GM18498 (cell line): ENCODE measurements at regions not wholly inside any gene's neighbourhood (a gene's known extent, or its start where the extent isn't known, plus 50 kb on each side); places are given as distances from the start of the nearest gene placed in this dataset.

Source experiments
- ATAC-seq: cut with Tn5 transposase; IDR thresholded peaks from one replicate; pipeline ENCODE4 v1.9.1; 2021; ENCODE audit warnings: mild to moderate bottlenecking, moderate library complexity; ENCODE audit not compliant: unreplicated experiment

DNA sequence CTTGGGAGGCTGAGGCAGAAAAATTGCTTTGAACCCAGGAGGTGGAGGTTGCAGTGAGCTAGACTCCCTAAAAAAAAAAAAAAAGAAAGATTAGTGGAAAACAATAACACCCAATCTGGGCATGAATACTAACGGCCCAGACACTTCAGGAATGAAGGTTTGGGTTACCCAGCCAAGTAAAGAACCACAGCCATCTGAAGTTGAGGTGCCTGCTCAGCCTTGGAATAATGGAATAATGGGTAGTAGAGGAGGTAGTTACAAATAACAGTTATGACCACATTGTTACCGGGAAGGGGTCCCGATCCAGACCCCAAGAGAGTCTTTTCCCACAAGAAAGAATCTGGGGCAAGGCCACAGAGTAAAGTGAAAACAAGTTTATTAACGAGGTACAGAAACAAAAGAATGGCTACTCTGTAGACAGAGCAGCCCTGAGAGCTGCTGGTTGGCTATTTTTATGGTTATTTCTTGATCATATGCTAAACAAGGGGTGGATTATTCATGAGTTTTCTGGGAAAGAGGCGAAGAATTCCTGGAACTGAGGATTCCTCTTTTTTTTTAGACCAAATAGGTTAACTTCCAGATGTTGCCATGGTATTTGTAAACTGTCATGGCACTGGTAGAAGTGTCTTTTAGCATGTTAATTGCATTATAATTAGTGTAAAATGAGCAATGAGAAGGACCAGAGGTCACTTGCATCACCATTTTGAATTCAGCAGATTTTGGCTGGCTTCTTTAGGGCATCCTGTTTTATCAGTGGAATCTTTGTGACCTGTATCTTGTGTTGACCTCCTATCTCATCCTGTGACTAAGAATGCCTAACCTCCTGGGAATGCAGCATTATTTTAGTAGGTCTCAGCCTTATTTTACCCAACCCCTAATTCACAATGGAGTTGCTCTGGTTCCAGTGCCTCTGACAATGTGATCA, 96.2 kb upstream of the HAAO start:
- no peak for ATAC-seq

DNA sequence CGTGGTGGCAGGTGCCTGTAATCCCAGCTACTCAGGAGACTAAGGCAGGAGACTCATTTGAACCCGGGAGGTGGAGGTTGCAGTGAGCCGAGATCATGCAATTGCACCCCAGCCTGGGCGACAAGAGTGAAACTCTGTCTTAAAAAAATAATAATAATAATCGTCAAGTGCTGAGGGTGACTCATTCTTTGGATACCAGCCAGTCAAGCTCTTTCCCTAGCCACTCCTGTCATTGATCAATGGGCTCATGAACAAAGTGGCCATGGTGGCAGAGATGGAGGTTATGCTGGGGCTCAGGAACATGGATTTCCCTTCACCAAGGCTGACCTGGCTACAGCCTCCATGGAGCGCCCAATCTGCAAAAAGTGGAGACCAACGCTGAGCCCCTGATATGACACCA, 94.5 kb upstream of the HAAO start:
- ATAC-seq: no peak

DNA sequence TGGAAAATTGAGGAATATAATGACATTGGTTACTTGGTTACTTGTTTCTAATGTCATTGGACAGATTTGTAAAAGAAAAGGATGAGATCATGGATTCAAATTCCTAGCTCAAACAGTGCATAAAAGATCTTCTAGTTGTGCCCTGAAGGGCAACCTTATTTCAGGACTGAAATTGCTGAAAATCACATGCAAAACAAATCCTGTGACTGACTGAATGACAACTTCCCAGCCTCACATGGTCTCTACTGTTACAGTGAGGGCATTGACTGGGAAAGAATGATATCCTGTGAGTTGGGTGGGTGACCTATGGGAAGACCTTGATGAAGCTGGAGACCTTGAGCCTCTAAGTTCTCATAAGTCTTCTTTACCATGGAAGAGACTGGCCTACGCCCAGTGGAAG, 90.4 kb upstream of the HAAO start:
- no peak for ATAC-seq

DNA sequence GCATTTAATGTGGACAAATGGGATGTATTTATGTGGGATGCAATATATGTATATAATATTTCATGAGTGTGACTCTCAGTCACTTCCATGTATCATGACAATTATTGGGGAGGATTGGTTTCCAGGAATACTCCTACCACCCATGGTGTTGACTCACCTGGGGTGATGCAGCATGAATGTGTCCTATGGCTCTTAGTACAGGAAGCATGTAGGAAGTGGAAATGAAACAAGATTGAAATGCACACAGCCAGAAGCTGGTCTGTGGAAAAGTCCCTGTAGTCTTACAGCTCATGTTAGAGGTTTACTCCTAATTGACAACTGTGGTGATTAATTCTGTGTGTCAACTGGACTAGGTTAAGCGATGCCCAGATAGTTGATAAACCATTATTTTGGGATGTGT, 89.3 kb upstream of the HAAO start:
- no peak for ATAC-seq

DNA sequence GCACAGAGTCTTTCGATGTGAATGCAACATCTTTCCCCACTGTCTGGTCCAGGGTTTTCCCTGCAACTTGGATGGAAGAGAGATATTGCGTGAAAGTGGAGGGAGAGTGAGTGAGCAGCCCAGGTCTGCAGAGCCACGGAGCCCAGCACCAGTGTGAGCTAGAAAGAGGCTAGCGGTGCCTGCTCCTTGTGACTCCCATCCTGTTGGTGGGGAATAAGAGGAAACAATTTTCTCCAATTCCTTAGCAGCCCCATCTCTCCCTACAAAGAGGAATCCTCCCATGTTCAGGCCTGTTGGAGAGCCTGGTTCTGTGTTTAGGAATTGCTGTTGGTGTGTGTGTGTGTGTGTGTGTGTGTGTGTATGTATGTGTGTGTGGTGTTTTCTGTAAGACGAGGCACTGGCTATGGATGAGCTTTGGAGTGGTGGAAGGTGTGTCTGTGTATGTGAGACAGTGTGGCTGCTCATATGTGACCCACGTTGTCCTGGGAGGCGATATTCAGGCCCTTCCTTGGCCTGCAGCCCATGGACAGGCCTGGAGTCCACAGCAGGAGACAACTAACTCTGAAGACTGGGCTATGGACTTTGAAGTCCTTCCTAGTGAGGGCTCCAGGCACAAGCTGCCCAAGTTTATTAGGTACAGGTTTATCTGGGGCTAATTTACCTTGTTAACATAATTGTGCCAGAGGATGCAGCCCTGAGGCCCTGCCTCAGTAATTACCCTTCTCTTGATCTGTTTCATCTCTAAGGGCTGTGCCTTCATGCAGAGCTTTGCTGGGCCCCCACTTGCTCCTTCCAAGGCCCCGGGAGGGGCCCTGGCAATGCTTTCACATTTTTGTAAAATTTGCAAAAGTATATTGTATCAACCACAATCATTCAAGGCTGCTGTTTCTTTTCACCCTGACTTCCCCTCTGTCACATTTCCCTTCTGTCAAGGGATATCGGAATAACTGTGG, 88.6 kb upstream of the HAAO start:
- ATAC-seq: no peak

DNA sequence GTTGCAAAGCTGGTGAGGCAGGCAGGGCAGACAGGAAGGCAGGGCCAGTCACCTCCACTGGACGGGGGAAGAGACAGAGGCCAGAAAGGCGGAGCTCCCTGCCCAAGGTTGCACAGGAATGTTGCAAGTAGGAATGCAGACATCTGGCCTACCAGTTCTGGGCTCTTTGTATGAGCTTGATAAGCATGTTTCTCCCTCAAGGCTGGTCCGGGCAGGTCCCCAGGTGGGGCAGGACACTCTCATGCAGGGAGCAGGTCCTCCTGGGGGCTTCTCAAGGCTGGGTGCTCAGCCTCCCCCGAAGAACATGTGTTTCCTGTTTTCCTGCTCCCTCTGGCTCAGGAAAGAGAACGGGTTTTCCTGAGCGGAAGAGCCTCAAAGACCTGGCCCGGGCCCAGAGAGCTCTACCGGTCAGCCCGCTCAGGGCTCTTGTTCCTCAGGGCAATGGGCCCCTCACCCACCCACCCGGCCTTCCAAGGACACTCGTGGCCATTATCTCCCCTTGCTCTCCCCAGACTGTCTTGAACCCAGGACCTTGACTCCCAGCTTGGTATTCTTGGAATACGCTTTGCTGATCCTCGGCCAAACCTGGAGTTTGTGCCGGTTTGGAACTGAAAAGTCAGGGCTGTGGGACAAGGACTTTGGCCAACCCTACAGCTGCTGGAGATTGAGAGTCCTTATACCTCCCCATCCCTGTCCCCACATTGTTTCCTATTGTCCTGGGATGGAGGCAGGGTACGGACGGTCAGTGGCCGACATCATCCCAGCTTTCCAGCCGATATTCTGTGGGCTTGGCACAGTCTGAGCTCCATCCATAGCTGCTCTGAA, 87.7 kb upstream of the HAAO start:
- ATAC-seq: no peak

DNA sequence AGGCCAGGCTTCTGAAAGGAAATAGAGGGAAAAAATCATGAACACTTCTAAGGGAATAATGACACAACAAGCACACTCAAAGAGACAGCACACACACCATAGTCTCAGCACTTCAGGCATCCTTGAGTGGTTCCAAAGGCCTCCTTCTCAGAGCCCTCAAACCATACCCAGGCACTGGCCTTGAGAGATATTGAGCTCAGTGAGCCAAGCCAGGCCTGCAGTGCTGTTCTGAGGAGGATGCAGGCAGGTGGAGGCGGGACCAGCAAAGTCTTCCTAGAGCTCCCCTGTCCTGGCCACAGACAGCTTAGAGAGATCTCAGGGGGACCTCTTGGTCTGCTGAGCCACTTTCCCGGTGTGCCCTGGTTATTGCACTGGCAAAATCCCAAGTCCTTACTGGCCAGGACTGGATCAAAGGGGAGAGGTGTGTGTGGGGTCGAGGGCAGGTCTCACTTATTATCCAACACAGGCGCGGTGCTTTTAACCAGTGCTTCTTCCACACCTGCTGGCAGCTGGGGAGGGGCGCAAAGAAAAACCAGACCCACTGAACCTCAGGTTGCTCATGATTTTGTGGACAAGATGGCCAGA, 86.8 kb upstream of the HAAO start:
- ATAC-seq: no peak

DNA sequence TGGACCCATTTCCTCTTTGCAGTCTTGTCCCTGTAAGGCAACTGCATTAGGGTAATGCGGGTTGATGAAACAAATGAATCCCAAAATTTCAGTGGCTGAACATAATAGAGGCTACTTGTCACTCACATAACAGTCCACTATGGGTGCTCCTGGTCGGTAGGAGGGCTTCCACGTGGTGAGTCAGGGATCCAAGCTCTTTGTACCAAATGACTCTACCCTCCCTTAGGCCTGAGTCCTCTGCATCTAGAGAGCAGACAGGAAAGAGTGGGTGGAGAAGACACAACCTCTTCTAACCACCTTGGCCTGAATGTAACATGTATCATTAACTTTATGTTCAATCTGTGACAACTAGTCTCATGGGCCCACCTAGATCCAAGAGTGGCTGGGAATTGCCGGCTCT, 86.2 kb upstream of the HAAO start:
- no peak for ATAC-seq

DNA sequence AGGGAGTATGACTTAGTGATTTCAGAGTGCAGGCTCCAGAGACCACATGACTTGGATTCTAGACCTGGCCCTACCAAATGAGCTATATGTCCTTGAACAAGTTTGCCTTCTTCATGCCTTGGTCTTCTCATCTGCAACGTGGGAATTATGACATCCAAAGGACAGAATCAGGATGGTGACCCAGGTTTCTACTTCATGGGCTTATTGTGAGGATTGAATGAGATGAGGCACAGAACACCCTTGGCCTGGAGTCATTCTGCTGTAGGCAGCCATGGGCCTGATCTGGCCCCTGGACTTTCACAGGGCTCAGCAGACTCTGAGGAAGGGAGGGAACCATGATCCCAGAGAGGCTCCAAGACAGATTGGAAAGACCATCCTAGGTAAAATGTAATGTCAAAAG, 85.6 kb upstream of the HAAO start:
- ATAC-seq: no peak

DNA sequence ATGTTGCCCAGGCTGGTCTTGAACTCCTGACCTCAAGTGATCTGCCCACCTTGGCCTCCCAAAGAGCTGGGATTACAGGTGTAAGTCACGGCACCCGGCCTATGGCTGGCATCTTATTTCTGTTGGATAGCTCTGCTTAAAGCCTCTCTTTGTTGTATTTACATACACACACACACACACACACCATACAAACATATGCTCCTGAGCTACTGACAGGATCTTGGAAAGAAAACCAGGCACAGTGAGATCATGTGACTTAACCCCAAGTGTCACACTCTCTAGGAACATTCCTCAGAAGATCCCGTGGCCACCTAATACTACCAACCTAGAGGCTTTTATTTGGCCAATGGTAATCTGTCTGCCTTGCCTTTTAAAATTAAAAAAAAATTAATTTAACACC, 85.1 kb upstream of the HAAO start:
- ATAC-seq: no peak

DNA sequence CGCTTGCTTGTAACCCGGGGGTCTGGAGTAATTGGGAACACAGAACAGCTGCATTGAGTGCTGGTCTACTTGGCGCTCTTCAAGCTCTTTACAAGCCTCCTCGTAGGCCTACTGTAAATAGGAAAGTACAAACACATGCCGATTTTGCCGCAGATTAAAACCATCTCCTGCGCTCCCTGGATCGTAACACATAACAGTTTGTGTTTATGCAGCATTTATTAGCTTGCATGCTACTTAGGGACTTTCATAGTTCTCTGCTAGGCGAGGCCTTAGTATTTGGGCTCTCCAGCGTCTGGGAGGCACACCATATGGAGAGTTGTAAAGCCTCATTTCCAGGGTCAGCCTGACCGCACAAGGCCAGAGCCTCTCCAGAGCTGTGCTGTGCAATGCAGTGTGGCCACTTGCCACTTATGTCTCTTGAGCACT, 84.0 kb upstream of the HAAO start:
- ATAC-seq: no peak

DNA sequence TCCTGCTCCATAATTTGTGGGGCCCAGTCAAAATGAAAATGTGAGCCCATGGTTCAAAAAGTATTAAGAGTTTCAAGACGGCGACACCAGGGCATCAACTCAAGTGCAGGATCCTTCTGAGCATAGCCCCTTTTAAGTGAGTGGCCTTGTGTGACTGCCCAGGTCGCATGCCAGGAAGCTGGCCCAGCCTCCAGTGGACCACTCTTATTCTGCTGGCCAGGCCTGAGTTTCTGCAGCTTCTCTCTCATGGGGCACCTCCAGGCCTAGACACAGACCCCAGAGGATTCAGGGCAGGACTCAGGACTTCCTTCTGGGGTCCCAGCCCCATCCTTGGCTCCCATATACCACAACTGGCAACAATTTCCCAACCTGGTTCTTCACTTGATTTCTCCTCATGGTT, 83.5 kb upstream of the HAAO start:
- ATAC-seq: no peak

DNA sequence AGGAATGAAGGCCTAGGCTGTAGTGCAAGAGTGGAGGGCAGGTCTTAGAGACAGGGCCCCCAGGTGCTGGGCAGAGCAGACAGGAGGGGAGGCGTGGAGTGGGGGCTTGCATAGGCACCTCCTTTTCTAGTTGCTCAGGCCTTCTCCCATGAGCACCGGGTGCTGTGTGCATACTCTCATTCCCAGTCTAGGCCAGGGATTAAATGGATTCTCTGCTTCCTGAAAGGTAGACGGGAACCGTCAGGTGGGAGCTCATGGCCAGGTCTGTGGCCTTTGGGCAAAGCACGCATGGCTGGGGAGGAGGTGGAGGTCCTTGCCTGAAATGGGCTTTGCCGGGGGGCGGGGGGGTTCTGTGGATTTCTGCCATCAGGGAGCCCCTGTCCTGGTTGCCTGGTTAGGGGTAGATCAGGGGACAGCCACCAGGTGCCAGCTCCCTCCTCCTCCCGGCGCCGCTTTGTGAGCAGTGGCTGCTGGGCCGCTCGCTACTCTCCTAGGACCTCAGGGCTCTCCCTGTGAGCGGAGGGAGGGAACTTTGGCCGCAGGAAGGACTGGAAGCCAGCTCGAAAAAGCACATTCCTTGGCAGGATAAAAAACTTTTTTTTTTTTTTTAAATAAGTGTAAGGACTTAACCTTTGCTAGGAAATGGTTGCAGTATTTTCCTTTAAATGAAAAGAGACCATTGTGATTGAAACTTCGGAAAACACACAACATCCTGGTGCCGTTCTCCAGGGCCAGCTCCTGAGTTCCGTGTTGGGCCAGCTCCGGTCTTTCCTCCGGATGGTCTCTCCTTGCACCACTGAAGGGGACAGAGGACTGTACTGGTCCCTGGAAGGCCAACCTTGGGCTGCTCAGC, 82.8 kb upstream of the HAAO start:
- no peak for ATAC-seq

DNA sequence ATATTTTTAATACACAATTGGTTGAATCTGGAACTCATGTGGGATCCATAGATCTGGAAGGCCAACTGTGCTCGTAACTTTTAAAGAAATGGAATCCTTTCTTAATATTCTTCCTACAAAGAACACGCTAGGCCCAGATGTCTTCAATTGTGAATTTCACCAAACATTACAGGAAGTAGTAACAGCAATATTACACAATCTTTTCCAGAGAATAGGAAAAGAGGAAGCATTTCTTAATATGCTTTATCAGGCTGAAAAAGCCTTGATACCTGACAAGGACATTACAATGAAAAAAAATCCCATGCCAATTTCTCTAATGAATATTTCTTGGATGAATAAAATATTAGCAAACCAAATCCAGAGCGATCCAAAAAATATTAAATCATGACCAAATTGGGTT, 80.3 kb upstream of the HAAO start:
- ATAC-seq: no peak

DNA sequence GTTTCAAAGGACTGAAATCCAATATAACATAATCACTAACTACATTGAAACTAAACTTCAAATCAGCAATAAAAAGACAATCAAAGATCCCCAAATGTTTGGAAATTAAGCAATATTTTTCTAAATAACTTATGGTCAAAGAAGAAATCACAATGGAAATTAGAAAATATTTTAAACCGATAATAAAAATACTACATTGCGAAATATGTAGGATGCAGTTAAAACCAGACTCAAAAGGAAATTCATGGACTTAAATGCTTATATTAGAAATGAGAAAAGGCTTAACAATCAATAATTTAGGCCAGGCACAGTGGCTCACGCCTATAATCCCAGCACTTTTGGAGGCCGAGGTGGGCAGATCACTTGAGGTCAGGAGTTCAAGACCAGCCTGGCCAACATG, 79.0 kb upstream of the HAAO start:
- ATAC-seq: no peak

DNA sequence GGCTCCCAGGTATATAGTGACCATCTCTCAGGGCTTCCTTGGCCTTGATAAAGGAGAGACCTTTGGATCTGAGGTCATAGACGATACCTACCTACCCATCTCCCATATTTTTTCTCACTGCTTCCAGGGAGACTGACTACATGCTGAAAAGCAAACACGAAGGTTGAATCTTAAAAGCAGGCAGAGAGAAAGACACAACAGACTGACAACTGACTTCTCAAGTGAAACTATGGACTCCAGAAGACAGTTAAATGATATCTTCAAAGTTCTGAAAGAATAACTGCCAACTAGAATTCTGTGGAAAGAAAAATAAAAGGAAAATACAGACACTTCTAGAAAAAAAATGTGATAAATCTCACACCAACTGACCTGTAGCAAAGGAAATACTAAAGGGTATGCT, 76.5 kb upstream of the HAAO start:
- ATAC-seq: no peak

DNA sequence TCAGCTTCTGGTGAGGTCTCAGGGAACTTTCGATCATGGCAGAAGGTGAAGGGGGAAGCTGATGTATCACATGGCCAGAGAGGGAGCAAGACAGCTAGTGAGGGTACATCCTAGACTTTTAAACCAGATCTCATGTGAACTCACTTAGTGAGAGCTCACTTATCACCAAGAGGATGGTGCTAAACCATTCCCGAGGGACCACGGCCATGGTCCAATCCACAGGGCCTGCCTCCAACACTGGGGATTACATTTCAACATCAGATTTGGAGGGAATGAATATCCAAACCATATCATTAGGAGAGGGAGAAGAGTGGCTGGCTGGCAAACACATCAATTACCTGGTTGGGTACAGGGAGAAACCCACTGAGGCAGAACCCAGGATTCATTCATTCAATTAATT, 75.7 kb upstream of the HAAO start:
- ATAC-seq: no peak

DNA sequence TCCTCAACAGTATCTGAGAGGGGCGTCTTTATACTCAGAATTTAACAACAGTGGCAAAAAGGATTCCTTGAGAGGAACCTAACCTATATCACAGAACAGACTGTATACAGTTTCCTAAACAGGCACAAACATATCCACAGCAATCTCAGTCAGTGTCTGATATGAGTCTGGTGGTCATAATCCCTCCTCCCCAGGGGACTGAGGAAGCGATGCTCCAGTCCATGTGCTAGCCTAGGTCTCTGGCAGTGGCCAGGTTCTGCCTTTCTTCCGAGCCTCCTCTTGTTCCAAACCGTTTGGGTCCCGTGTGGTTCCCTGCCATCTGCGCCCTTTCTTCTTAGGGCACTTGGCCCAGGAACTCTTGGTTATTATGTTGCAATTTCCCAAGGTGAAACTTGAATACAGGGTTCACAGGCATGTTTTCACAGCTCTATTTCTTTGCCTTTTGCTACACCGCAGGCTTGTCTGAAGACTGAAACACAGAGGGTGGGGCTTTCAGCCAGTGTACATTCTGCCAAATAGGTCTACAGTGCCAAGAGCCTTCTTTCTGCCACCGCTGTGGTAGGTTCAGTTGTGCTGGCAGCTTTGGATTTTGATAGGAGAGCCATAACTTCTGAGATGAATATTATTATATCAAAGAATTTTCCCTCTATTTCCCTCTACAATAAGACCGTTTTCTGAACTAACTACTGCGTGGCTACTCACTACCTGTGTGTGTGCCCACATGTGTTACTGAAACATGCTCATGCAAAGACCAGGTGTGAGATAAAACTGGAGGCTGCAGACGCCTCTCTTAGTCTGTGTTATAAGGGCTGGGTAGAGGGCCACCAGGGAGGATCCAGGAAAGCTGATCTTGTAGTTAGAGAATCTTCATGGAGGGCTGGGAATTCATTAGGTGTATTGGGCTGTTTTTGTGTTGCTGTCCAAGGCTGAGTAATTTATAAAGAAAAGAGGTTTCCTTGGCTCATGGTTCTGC, 75.0 kb upstream of the HAAO start:
- no peak for ATAC-seq
